ENCODE measurements at regions not wholly inside any gene's neighbourhood (a gene's known extent, or its start where the extent isn't known, plus 50 kb on each side); places are given as distances from the start of the nearest gene placed in this dataset.

GRCh38 chr4:23166919-23167318 lies 474.2 kb downstream of the GBA3 start:
- no peak for DNase-seq
- Mint-ChIP-seq H3K36me3 (ENCODE audit: insufficient read depth in 1 of 3, low read depth in 3 of 3) (no peaks in the 10 kb centered on the region; a peak in 2 of 7 replicates), H3K4me3 (no peak overlapping the region), H3K4me1 (peaks cover 26 to 27% of the 10 kb centered on the region in 2 experiments), H3K9me3 (no peaks in the 10 kb centered on the region), H3K27ac (no peak overlapping the region), H3K27me3 (ENCODE audit: low read depth) (no peaks in the 10 kb centered on the region)
- H2BK5ac ChIP-seq (ENCODE audit: insufficient read length, low read length): no peak overlapping the region
- no peak overlapping the region for H4K5ac ChIP-seq (ENCODE audit: insufficient read length, low read depth, low read length)
- H3K79me2 ChIP-seq (ENCODE audit: insufficient read depth, low read length): no peaks in the 10 kb centered on the region
- no peak overlapping the region for H2BK20ac ChIP-seq (ENCODE audit: low read depth, low read length, poor library complexity, severe bottlenecking)
- no peak overlapping the region for H3K14ac ChIP-seq (ENCODE audit: insufficient read depth, low read length)
- no peaks in the 10 kb centered on the region for H3K79me1 ChIP-seq (ENCODE audit: insufficient read depth, low read depth, low read length, poor library complexity, severe bottlenecking)
- no peak overlapping the region for H3K27ac ChIP-seq (ENCODE audit: insufficient read length, low read depth, low read length)
- no peak for TF ChIP-seq CTCF (conservative IDR thresholded peaks at IDR 0.05)
- no peak overlapping the region for H4K91ac ChIP-seq (ENCODE audit: insufficient read length, low read depth, low read length)
- H4K8ac ChIP-seq (replicated peaks; ENCODE audit: insufficient read length, low read depth, low read length): no peak overlapping the region
- no peaks in the 10 kb centered on the region for H3K9me3 ChIP-seq (ENCODE audit: control insufficient read depth, low read depth, low read length)
- H3K27me3 ChIP-seq (ENCODE audit: insufficient read depth, low read length): no peaks in the 10 kb centered on the region
- H2BK120ac ChIP-seq (ENCODE audit: low read depth, low read length, poor library complexity, severe bottlenecking): no peak overlapping the region
- H3K4ac ChIP-seq (ENCODE audit: low read depth, low read length): no peak overlapping the region
- no peak overlapping the region for H2BK12ac ChIP-seq (ENCODE audit: insufficient read length, low read depth, low read length)
- no peak overlapping the region for H3K9ac ChIP-seq (ENCODE audit: extremely low read depth, insufficient read length, low read length)
- H3T11ph ChIP-seq (ENCODE audit: low read length): no peak overlapping the region
- no peaks in the 10 kb centered on the region for H3K4me1 ChIP-seq (ENCODE audit: insufficient read depth, low read length)
- H2AK5ac ChIP-seq (ENCODE audit: insufficient read length, low read length): no peak overlapping the region
- H3K18ac ChIP-seq (ENCODE audit: insufficient read length, low read depth, low read length): no peak overlapping the region
- no peak overlapping the region for H2AFZ ChIP-seq (ENCODE audit: low read length)
- H3K56ac ChIP-seq (ENCODE audit: insufficient read length, low read depth, low read length): no peak overlapping the region
- H3K23ac ChIP-seq (ENCODE audit: insufficient read length, low read depth, low read length): no peak overlapping the region
- no peak overlapping the region for H2BK15ac ChIP-seq (ENCODE audit: low read depth, low read length)
- WGBS (ENCODE audit: extremely low coverage, insufficient read length, low lambda C conversion rate): no CpG with 5 or more reads among the region's 1 CpG
- no peak overlapping the region for H3K4me2 ChIP-seq (ENCODE audit: insufficient read depth, insufficient read length, low read length)
- H3K23me2 ChIP-seq (ENCODE audit: insufficient read length, low read depth, low read length, poor library complexity, severe bottlenecking): no peaks in the 10 kb centered on the region
- H4K20me1 ChIP-seq (ENCODE audit: control insufficient read depth, insufficient read depth, insufficient read length): no peaks in the 10 kb centered on the region
